ENCODE measurements at regions not wholly inside any gene's neighbourhood (a gene's known extent, or its start where the extent isn't known, plus 50 kb on each side); places are given as distances from the start of the nearest gene placed in this dataset.

- Histone ChIP-seq H3K4me3 (ENCODE audit: control insufficient read depth in 2 of 3, extremely low read depth in 1 of 3, insufficient read depth in 2 of 3, low read depth in 1 of 3, low read length in 3 of 3) (no peak overlapping the region), H3K27ac (ENCODE audit: control insufficient read depth, insufficient read depth, low read length) (no peak overlapping the region), H2AFZ (ENCODE audit: control insufficient read depth, low read length) (no peak overlapping the region), H3K4me2 (ENCODE audit: control insufficient read depth, extremely low read depth, insufficient read depth, low read depth, low read length) (no peak overlapping the region), H3K27me3 (ENCODE audit: control insufficient read depth, extremely low read depth, insufficient read depth, low read length) (no peaks in the 10 kb centered on the region), H3K36me3 (ENCODE audit: control insufficient read depth in 2 of 2, extremely low read depth in 1 of 2, insufficient read depth in 2 of 2, low read length in 2 of 2) (no peaks in the 10 kb centered on the region), H3K79me2 (ENCODE audit: control insufficient read depth, insufficient read depth, low read length) (no peaks in the 10 kb centered on the region), H3K4me1 (ENCODE audit: control insufficient read depth, extremely low read depth, insufficient read depth, low read length) (peaks cover 6% of the 10 kb centered on the region), H4K20me1 (ENCODE audit: control insufficient read depth, extremely low read depth, insufficient read depth, low read length) (no peaks in the 10 kb centered on the region), H3K9ac (ENCODE audit: control insufficient read depth, extremely low read depth, insufficient read depth, low read length) (no peak overlapping the region), H3K9me3 (ENCODE audit: control insufficient read depth, low read depth, low read length) (no peaks in the 10 kb centered on the region), H3K9me1 (ENCODE audit: control insufficient read depth, extremely low read depth, insufficient read depth, low read length) (no peaks in the 10 kb centered on the region)
- FAIRE-seq: no peak
- dilution Hi-C loops (cut with MboI; ENCODE audit: extremely low pct_ligation_motif_present, low sequenced_read_pairs): no loop called here
- no peak for DNase-seq (ENCODE audit: low read depth, low spot score)
- TF ChIP-seq EZH2 (IDR thresholded peaks at IDR 0.05; ENCODE audit: low read length) (no peak), CTCF (optimal IDR thresholded peaks at IDR 0.05 in 1 of 3, IDR thresholded peaks at IDR 0.05 in 1 of 3, conservative IDR thresholded peaks at IDR 0.05 in 1 of 3; ENCODE audit: extremely low read depth in 1 of 3, insufficient read depth in 2 of 3, low read length in 3 of 3) (no peak)
Observed at GRCh38 chr20:50398064-50398463, 112.1 kb upstream of the PTPN1 start.

DNA sequence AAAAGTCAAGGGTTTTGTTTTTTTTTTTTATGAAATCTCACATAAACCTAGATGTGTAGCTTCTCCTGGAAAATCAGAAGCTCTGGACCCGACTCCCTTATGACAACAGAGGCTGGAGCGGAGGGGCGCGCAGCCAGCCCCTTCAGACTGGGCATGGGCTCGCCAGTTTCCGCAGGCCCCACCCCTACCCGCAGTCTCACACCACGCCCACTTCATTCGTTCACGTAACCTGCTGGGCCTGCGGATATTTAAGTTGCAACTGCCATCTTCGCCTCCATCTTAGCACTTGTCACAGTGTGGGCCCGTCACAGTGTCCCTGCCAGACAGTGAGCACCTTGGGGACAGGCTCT is 111.7 kb upstream of the PTPN1 start:
- no peak overlapping the region for H2AFZ ChIP-seq (ENCODE audit: control insufficient read depth, low read length)
- no peaks in the 10 kb centered on the region for H3K9me1 ChIP-seq (ENCODE audit: control insufficient read depth, extremely low read depth, insufficient read depth, low read length)
- H3K79me2 ChIP-seq (ENCODE audit: control insufficient read depth, insufficient read depth, low read length): no peaks in the 10 kb centered on the region
- H3K9me3 ChIP-seq (ENCODE audit: control insufficient read depth, low read depth, low read length): no peaks in the 10 kb centered on the region
- H3K4me2 ChIP-seq (ENCODE audit: control insufficient read depth, extremely low read depth, insufficient read depth, low read depth, low read length): no peak overlapping the region
- no peak for DNase-seq (ENCODE audit: low read depth, low spot score)
- peaks cover 6% of the 10 kb centered on the region for H3K4me1 ChIP-seq (ENCODE audit: control insufficient read depth, extremely low read depth, insufficient read depth, low read length)
- TF ChIP-seq EZH2 (IDR thresholded peaks at IDR 0.05; ENCODE audit: low read length) (no peak), CTCF (optimal IDR thresholded peaks at IDR 0.05 in 1 of 3, IDR thresholded peaks at IDR 0.05 in 1 of 3, conservative IDR thresholded peaks at IDR 0.05 in 1 of 3; ENCODE audit: extremely low read depth in 1 of 3, insufficient read depth in 2 of 3, low read length in 3 of 3) (no peak)
- H3K36me3 ChIP-seq (ENCODE audit: control insufficient read depth in 2 of 2, extremely low read depth in 1 of 2, insufficient read depth in 2 of 2, low read length in 2 of 2): no peaks in the 10 kb centered on the region
- dilution Hi-C loops (cut with MboI; ENCODE audit: extremely low pct_ligation_motif_present, low sequenced_read_pairs): no loop called here
- H3K27me3 ChIP-seq (ENCODE audit: control insufficient read depth, extremely low read depth, insufficient read depth, low read length): no peaks in the 10 kb centered on the region
- no peak overlapping the region for H3K4me3 ChIP-seq (ENCODE audit: control insufficient read depth in 2 of 3, extremely low read depth in 1 of 3, insufficient read depth in 2 of 3, low read depth in 1 of 3, low read length in 3 of 3)
- no peak for FAIRE-seq
- no peak overlapping the region for H3K9ac ChIP-seq (ENCODE audit: control insufficient read depth, extremely low read depth, insufficient read depth, low read length)
- no peak overlapping the region for H3K27ac ChIP-seq (ENCODE audit: control insufficient read depth, insufficient read depth, low read length)
- H4K20me1 ChIP-seq (ENCODE audit: control insufficient read depth, extremely low read depth, insufficient read depth, low read length): no peaks in the 10 kb centered on the region

Measured in keratinocyte (primary cell).